PC-9 (cell line): ENCODE measurements at regions not wholly inside any gene's neighbourhood (a gene's known extent, or its start where the extent isn't known, plus 50 kb on each side); places are given as distances from the start of the nearest gene placed in this dataset.

Source experiments
- BruUV-seq: library from RNA; stranded (reverse); fragments of 400-500 nt; replicated peaks from 2 replicates; lab custom pipeline; 2021; lab: Mats Ljungman, UMichigan
- CTCF ChIA-PET: fragments of 300-600 bp; sonication (Branson Sonifier 250); formaldehyde crosslinking; loops from one replicate; lab custom pipeline; 2022; ENCODE audit warnings: antibody characterized with exemption; lab: Charles Lee
- POLR2A ChIA-PET: fragments of 300-600 bp; sonication (Branson Sonifier 250); formaldehyde crosslinking; loops from one replicate; lab custom pipeline; 2022; ENCODE audit warnings: antibody characterized with exemption; ENCODE audit not compliant: unreplicated experiment; lab: Charles Lee
- DNase-seq, 2 experiments: peaks; one replicate each; pipeline versions ENCODE4 v3.0.0 to v3.0.0-alpha.2; 2015 to 2022; ENCODE audit warnings: mixed read lengths in 1 of 2
- H2AFZ ChIP-seq: fragments of 200-600 bp; sonication (generic); 2 replicates; pipeline ENCODE4 v1.8.1; 2017; ENCODE audit warnings: antibody characterized with exemption
- H3F3A ChIP-seq: fragments of 200-600 bp; sonication (generic); 2 replicates; pipeline ENCODE4 v1.8.1; 2017; ENCODE audit warnings: antibody characterized with exemption, mild to moderate bottlenecking, low read depth; ENCODE audit not compliant: insufficient read depth
- H3K27ac ChIP-seq: fragments of 200-600 bp; sonication (generic); 2 replicates; pipeline ENCODE4 v1.6.1; 2016; ENCODE audit warnings: mixed run types
- H3K27me3 ChIP-seq: fragments of 200-600 bp; sonication (generic); 2 replicates; pipeline ENCODE4 v1.6.1; 2016; ENCODE audit warnings: low read depth, mixed run types; ENCODE audit not compliant: insufficient read depth
- H3K36me3 ChIP-seq: fragments of 200-600 bp; sonication (generic); 2 replicates; pipeline ENCODE4 v1.6.1; 2016; ENCODE audit warnings: low read depth, mixed run types
- H3K4me1 ChIP-seq: fragments of 200-600 bp; sonication (generic); replicated peaks from 2 replicates; pipeline ENCODE4 v1.6.1; 2016; ENCODE audit warnings: mixed run types; ENCODE audit not compliant: insufficient read depth
- H3K4me2 ChIP-seq: fragments of 200-600 bp; sonication (generic); 2 replicates; pipeline ENCODE4 v1.6.1; 2017; ENCODE audit warnings: mixed run types
- H3K4me3 ChIP-seq: fragments of 200-600 bp; sonication (generic); 2 replicates; pipeline ENCODE4 v1.6.1; 2016; ENCODE audit warnings: mixed run types
- H3K79me2 ChIP-seq: fragments of 200-600 bp; sonication (generic); 2 replicates; pipeline ENCODE4 v1.6.1; 2017; ENCODE audit warnings: low read depth, mixed run types
- H3K9me2 ChIP-seq: fragments of 200-600 bp; sonication (generic); 2 replicates; pipeline ENCODE4 v1.8.1; 2017; ENCODE audit warnings: mild to moderate bottlenecking; ENCODE audit not compliant: insufficient read depth
- H3K9me3 ChIP-seq: fragments of 200-600 bp; sonication (generic); 2 replicates; pipeline ENCODE4 v1.8.1; 2016; ENCODE audit warnings: low read depth; ENCODE audit not compliant: insufficient read depth
- H4K20me1 ChIP-seq: fragments of 200-600 bp; sonication (generic); 2 replicates; pipeline ENCODE4 v1.8.1; 2017; ENCODE audit not compliant: insufficient read depth
- CTCF ChIP-seq: fragments of 200-600 bp; sonication (generic); conservative IDR thresholded peaks from 2 replicates; pipeline ENCODE4 v1.6.1; 2017; ENCODE audit warnings: mixed run types, antibody characterized with exemption, mild to moderate bottlenecking, moderate library complexity
- EZH2 ChIP-seq: fragments of 200-600 bp; sonication (generic); IDR thresholded peaks from 2 replicates; pipeline ENCODE4 v1.8.0; 2017; ENCODE audit warnings: antibody characterized with exemption, low read depth
- intact Hi-C: fragments of 100-400 bp; cut with micrococcal nuclease; formaldehyde crosslinking; loops from one replicate; pipeline ENCODE4 v1.10.0; 2022; ENCODE audit not compliant: unreplicated experiment

GRCh38 chr7:7112868-7113267, 69.5 kb upstream of the C1GALT1 start:
- H3K4me2 ChIP-seq, result no peak overlapping the region
- no peaks in the 10 kb centered on the region for H3K36me3 ChIP-seq
- ChIA-PET POLR2A (no interaction called here), CTCF (interaction anchor here (0.5 to 0.8 kb wide), 3 partner anchors 42 to 94 kb away, joined by 3 to 7 read pairs (median 4); no protein-coding TSS in a partner anchor)
- no peak overlapping the region for H2AFZ ChIP-seq
- H4K20me1 ChIP-seq, result no peaks in the 10 kb centered on the region
- no peaks in the 10 kb centered on the region for H3F3A ChIP-seq
- H3K27me3 ChIP-seq, result no peaks in the 10 kb centered on the region
- no peaks in the 10 kb centered on the region for H3K9me3 ChIP-seq
- no peaks in the 10 kb centered on the region for H3K4me1 ChIP-seq
- intact Hi-C loops, result no loop called here
- no peak overlapping the region for H3K27ac ChIP-seq
- no peak for TF ChIP-seq EZH2
- TF ChIP-seq CTCF, result no peak
- no peak overlapping the region for H3K4me3 ChIP-seq
- no peak for DNase-seq
- H3K79me2 ChIP-seq, result no peaks in the 10 kb centered on the region
- no peaks in the 10 kb centered on the region for H3K9me2 ChIP-seq
- no TSS peak for BruUV-seq

- Histone ChIP-seq H3K9me2 (no peaks in the 10 kb centered on the region), H3K4me2 (no peak overlapping the region), H3K9me3 (no peaks in the 10 kb centered on the region), H3F3A (no peaks in the 10 kb centered on the region), H3K27ac (no peak overlapping the region), H3K36me3 (no peaks in the 10 kb centered on the region), H3K27me3 (no peaks in the 10 kb centered on the region), H3K4me1 (no peaks in the 10 kb centered on the region), H3K4me3 (no peak overlapping the region), H4K20me1 (no peaks in the 10 kb centered on the region), H3K79me2 (no peaks in the 10 kb centered on the region), H2AFZ (no peak overlapping the region)
- DNase-seq, result no peak
- ChIA-PET CTCF (interaction anchor here (1.6 kb wide), 1 partner anchor 62 kb away, joined by 4 read pairs; no protein-coding TSS in a partner anchor), POLR2A (interaction anchor here (0.7 kb wide), 1 partner anchor 97 kb away, joined by 6 read pairs; no protein-coding TSS in a partner anchor)
- intact Hi-C loops, result no loop called here
- TF ChIP-seq EZH2 (no peak), CTCF (no peak)
- no TSS peak for BruUV-seq
Measured at GRCh38 chr7:7114575-7115291, 67.6 kb upstream of the C1GALT1 start.

DNA sequence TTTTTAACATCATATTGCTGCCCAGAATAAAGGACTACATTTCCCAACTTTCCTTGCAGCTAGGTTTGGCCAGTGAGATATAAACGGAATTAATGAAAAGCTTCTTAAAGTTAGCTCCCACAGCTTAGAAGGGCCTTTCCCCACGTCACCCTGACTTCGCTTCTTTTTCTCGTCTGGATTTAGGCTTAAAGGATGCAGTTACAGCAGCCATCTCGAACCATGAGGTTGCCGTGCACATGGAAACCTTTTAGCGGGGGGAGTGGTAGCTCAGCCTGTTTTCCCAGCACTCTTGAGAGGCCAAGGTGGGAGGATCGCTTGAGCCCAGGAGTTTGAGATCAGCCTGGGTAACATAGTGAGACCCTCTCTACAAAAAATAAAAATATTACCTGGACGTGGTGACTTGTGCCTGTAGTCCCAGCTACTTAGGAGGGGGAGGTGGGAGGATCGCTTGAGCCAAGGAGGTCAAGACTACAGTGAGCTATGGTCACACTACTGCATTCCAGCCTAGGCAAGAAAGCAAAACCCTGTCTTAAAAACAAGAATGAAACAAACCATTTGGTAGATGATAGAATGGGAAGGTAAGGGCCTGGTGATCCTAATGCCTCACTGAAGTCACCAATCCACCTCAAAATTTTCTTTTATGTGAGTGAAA, 64.3 kb upstream of the C1GALT1 start:
- Histone ChIP-seq H3K9me2 (no peaks in the 10 kb centered on the region; the same call in 1 of the 2 replicates), H3K4me1 (no peaks in the 10 kb centered on the region), H3K9me3 (no peaks in the 10 kb centered on the region), H3K27me3 (no peaks in the 10 kb centered on the region), H3F3A (no peaks in the 10 kb centered on the region), H3K36me3 (no peaks in the 10 kb centered on the region), H3K79me2 (no peaks in the 10 kb centered on the region), H2AFZ (no peak overlapping the region), H3K4me2 (no peak overlapping the region), H3K4me3 (no peak overlapping the region), H4K20me1 (no peaks in the 10 kb centered on the region), H3K27ac (no peak overlapping the region)
- intact Hi-C loops, result no loop called here
- TF ChIP-seq CTCF, result no peak
- no peak for TF ChIP-seq EZH2
- POLR2A ChIA-PET, result no interaction called here
- CTCF ChIA-PET, result no interaction called here
- no peak for DNase-seq
- BruUV-seq, result no TSS peak
